Panc1 (cell line): ENCODE measurements at regions not wholly inside any gene's neighbourhood (a gene's known extent, or its start where the extent isn't known, plus 50 kb on each side); places are given as distances from the start of the nearest gene placed in this dataset.
"Not testable (repeated sequence)": the region's sequence is repeated elsewhere in the genome, so short reads cannot be mapped to it uniquely, and the experiment has no call there.

Experiments
- ATAC-seq: fragments of 200-7000 bp; cut with Tn5 transposase; 2 replicates; pipeline ENCODE4 v1.9.1; 2020; ENCODE audit warnings: mild to moderate bottlenecking, moderate library complexity
- BruUV-seq: library from RNA; stranded (reverse); fragments of 400-500 nt; replicated peaks from 2 replicates; lab custom pipeline; 2021; lab: Mats Ljungman, UMichigan
- CTCF ChIA-PET: fragments of 300-600 bp; sonication (Branson Sonifier 250); formaldehyde crosslinking; loops from one replicate; lab custom pipeline; 2022; ENCODE audit warnings: antibody characterized with exemption; lab: Charles Lee
- POLR2A ChIA-PET: fragments of 300-600 bp; sonication (Branson Sonifier 250); formaldehyde crosslinking; loops from one replicate; lab custom pipeline; 2022; ENCODE audit warnings: antibody characterized with exemption; lab: Charles Lee
- DNase-seq: peaks from one replicate; pipeline ENCODE4 v3.0.0-alpha.2; 2010; ENCODE audit warnings: low read depth, low spot score
- H3K27ac ChIP-seq: 2 replicates; pipeline ENCODE4 v1.5.1; 2011; ENCODE audit warnings: mild to moderate bottlenecking, low read length, inconsistent platforms
- H3K27me3 ChIP-seq: fragments of 200-500 bp; sonication (Bioruptor generic); 2 replicates; pipeline ENCODE4 v1.6.0; 2014; ENCODE audit warnings: low read length, inconsistent platforms; ENCODE audit not compliant: control insufficient read depth, insufficient read depth
- H3K36me3 ChIP-seq: fragments of 200-500 bp; sonication (Bioruptor generic); 2 replicates; pipeline ENCODE4 v1.5.1; 2014; ENCODE audit warnings: inconsistent platforms, mild to moderate bottlenecking, low read length, moderate library complexity; ENCODE audit not compliant: control insufficient read depth, insufficient read depth
- H3K4me1 ChIP-seq: 2 replicates; pipeline ENCODE4 v1.5.1; 2011; ENCODE audit warnings: inconsistent platforms, mild to moderate bottlenecking, low read length, moderate library complexity; ENCODE audit not compliant: control insufficient read depth, insufficient read depth
- H3K4me3 ChIP-seq, 2 experiments: 2 replicates each; pipeline ENCODE4 v1.5.1; 2011 to 2012; ENCODE audit warnings: low read depth in 2 of 2, low read length in 2 of 2, mild to moderate bottlenecking in 2 of 2, inconsistent platforms in 1 of 2, moderate library complexity in 1 of 2
- H3K9me3 ChIP-seq: fragments of 200-500 bp; sonication (Bioruptor generic); 2 replicates; pipeline ENCODE4 v1.5.1; 2014; ENCODE audit warnings: low read depth, mild to moderate bottlenecking, inconsistent platforms, low read length, moderate library complexity; ENCODE audit not compliant: control insufficient read depth, insufficient read depth
- POLR2AphosphoS5 ChIP-seq: IDR thresholded peaks from 2 replicates; pipeline ENCODE4 v1.6.1; 2012; ENCODE audit warnings: mild to moderate bottlenecking, low read depth, low read length, moderate library complexity
- SIN3A ChIP-seq: IDR thresholded peaks from 2 replicates; pipeline ENCODE4 v1.6.1; 2012; ENCODE audit warnings: low read depth, mild to moderate bottlenecking, low read length, moderate library complexity, borderline replicate concordance; ENCODE audit not compliant: insufficient read depth
- TCF7L2 ChIP-seq: IDR thresholded peaks from 2 replicates; pipeline ENCODE4 v1.6.1; 2011; ENCODE audit warnings: mild to moderate bottlenecking, low read depth, low read length, inconsistent platforms
- in situ Hi-C: cut with HindIII; loops from 2 replicates; pipeline ENCODE4 v1.10.0; 2016; ENCODE audit warnings: low sequenced_read_pairs, low pct_unique_long_range_greater_than_20kb
- intact Hi-C: fragments of 100-400 bp; cut with micrococcal nuclease; formaldehyde crosslinking; loops from one replicate; pipeline ENCODE4 v1.10.0; 2022; ENCODE audit not compliant: unreplicated experiment
- TF ChIP-seq, protein P1 (sequence below): fragments of 450-650 bp; IDR thresholded peaks from 2 replicates; pipeline ENCODE4 v1.5.1; 2017; ENCODE audit warnings: mild to moderate bottlenecking
- TF ChIP-seq, protein P2 (sequence below), 2 experiments: IDR thresholded peaks; 2 replicates each; pipeline ENCODE4 v1.6.1; 2011 to 2012; ENCODE audit warnings: low read depth in 2 of 2, control low read depth in 1 of 2, low read length in 1 of 2, mild to moderate bottlenecking in 1 of 2, moderate library complexity in 1 of 2; ENCODE audit not compliant: insufficient read depth in 1 of 2

DNA sequence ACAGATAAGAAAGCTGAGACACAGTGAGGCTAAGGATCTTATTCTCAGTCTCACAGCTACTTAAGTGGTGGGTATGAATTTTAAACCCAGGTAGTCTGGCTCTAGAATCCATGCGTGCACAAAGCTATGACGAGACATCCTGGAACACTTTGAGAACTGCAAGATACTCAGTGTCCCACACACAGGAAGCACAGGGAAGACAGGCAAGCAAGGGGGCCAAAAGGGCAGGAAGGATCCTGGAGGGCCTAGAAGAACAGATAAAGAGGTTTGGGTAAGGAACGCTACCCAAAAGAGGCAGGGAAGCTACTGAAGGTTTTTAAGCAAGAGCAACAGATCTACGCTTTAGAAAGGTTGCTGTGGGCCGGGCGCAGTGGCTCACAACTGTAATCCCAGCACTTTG is 99.1 kb upstream of the HES1 start:
- Histone ChIP-seq H3K4me3 (no peak overlapping the region), H3K4me1 (no peaks in the 10 kb centered on the region), H3K27me3 (no peaks in the 10 kb centered on the region), H3K9me3 (no peaks in the 10 kb centered on the region), H3K27ac (no peak overlapping the region), H3K36me3 (no peaks in the 10 kb centered on the region)
- intact Hi-C loops (no loop called here), in situ Hi-C loops (no loop called here)
- ATAC-seq (no peak), DNase-seq (no peak)
- POLR2A ChIA-PET = no interaction called here
- BruUV-seq = no TSS peak
- CTCF ChIA-PET = no interaction called here
- no peak for TF ChIP-seq POLR2AphosphoS5
- no peak for TF ChIP-seq TCF7L2
- TF ChIP-seq, protein P1, sequence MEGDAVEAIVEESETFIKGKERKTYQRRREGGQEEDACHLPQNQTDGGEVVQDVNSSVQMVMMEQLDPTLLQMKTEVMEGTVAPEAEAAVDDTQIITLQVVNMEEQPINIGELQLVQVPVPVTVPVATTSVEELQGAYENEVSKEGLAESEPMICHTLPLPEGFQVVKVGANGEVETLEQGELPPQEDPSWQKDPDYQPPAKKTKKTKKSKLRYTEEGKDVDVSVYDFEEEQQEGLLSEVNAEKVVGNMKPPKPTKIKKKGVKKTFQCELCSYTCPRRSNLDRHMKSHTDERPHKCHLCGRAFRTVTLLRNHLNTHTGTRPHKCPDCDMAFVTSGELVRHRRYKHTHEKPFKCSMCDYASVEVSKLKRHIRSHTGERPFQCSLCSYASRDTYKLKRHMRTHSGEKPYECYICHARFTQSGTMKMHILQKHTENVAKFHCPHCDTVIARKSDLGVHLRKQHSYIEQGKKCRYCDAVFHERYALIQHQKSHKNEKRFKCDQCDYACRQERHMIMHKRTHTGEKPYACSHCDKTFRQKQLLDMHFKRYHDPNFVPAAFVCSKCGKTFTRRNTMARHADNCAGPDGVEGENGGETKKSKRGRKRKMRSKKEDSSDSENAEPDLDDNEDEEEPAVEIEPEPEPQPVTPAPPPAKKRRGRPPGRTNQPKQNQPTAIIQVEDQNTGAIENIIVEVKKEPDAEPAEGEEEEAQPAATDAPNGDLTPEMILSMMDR = no peak

GRCh38 chr3:194038346-194038745 is 97.6 kb upstream of the HES1 start:
- H3K27me3 ChIP-seq, H3K4me3 ChIP-seq, BruUV-seq, H3K36me3 ChIP-seq, in situ Hi-C loops, intact Hi-C loops, H3K27ac ChIP-seq, ATAC-seq, DNase-seq, H3K9me3 ChIP-seq, H3K4me1 ChIP-seq: not testable (repeated sequence)
- POLR2A ChIA-PET = interaction anchor here (0.6 kb wide), 1 partner anchor 342 kb away, joined by 3 read pairs; no protein-coding TSS in a partner anchor
- CTCF ChIA-PET = interaction anchor here (0.6 kb wide), 1 partner anchor 434 kb away, joined by 3 read pairs; no protein-coding TSS in a partner anchor

DNA sequence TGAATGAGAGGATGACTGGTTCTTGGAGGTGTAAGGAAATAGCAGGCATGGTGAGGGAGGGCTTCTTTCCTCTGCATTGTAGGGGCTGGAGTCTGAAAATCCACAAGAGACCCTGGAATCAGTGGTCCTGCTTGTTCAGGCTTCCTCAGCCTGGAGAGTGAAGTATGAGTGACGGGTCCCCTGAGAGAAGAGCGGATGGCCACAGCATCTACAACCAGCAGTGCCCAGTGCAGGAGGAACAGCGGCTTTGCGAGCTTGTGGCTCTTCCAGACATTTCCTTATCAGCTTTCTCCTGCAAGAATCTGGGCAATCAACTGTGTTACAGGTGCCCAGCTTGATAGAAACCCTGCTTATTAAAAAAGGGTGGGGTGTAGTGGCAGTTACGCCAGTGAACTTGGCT is 97.0 kb upstream of the HES1 start:
- ATAC-seq (no peak), DNase-seq (no peak)
- no peaks in the 10 kb centered on the region for H3K4me1 ChIP-seq
- H3K4me3 ChIP-seq = no peak overlapping the region
- TF ChIP-seq, protein P2, sequence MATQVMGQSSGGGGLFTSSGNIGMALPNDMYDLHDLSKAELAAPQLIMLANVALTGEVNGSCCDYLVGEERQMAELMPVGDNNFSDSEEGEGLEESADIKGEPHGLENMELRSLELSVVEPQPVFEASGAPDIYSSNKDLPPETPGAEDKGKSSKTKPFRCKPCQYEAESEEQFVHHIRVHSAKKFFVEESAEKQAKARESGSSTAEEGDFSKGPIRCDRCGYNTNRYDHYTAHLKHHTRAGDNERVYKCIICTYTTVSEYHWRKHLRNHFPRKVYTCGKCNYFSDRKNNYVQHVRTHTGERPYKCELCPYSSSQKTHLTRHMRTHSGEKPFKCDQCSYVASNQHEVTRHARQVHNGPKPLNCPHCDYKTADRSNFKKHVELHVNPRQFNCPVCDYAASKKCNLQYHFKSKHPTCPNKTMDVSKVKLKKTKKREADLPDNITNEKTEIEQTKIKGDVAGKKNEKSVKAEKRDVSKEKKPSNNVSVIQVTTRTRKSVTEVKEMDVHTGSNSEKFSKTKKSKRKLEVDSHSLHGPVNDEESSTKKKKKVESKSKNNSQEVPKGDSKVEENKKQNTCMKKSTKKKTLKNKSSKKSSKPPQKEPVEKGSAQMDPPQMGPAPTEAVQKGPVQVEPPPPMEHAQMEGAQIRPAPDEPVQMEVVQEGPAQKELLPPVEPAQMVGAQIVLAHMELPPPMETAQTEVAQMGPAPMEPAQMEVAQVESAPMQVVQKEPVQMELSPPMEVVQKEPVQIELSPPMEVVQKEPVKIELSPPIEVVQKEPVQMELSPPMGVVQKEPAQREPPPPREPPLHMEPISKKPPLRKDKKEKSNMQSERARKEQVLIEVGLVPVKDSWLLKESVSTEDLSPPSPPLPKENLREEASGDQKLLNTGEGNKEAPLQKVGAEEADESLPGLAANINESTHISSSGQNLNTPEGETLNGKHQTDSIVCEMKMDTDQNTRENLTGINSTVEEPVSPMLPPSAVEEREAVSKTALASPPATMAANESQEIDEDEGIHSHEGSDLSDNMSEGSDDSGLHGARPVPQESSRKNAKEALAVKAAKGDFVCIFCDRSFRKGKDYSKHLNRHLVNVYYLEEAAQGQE (IDR thresholded peaks at IDR 0.05; ENCODE audit: insufficient read depth in 1 of 2, low read depth in 2 of 2, low read length in 1 of 2) = no peak
- TF ChIP-seq TCF7L2 (no peak), SIN3A (no peak)
- no peaks in the 10 kb centered on the region; the same call in 1 of the 2 replicates for H3K9me3 ChIP-seq
- no peaks in the 10 kb centered on the region for H3K36me3 ChIP-seq
- in situ Hi-C loops = no loop called here
- ChIA-PET CTCF (no interaction called here), POLR2A (no interaction called here)
- no TSS peak for BruUV-seq
- no peaks in the 10 kb centered on the region for H3K27me3 ChIP-seq
- intact Hi-C loops = no loop called here
- no peak overlapping the region for H3K27ac ChIP-seq
